HG02973 (cell line): ENCODE measurements at regions not wholly inside any gene's neighbourhood (a gene's known extent, or its start where the extent isn't known, plus 50 kb on each side); places are given as distances from the start of the nearest gene placed in this dataset.

Experiments used
- ATAC-seq: cut with Tn5 transposase; IDR thresholded peaks from one replicate; pipeline ENCODE4 v1.9.1; 2021; ENCODE audit warnings: moderate library complexity; ENCODE audit not compliant: unreplicated experiment

GRCh38 chr13:62085337-62086229 lies 669.9 kb upstream of the PCDH20 start:
- ATAC-seq: no peak

GRCh38 chr13:62084728-62085127 lies 669.1 kb upstream of the PCDH20 start:
- no peak for ATAC-seq

GRCh38 chr13:62067821-62068220 lies 652.2 kb upstream of the PCDH20 start:
- ATAC-seq: no peak

GRCh38 chr13:62065016-62065415 lies 649.4 kb upstream of the PCDH20 start:
- no peak for ATAC-seq

- no peak for ATAC-seq
Measured at GRCh38 chr13:62061751-62062150, 646.1 kb upstream of the PCDH20 start.

- ATAC-seq: no peak
Measured at GRCh38 chr13:62060570-62060969, 644.9 kb upstream of the PCDH20 start.

- ATAC-seq: no peak
Measured at GRCh38 chr13:62057286-62057685, 641.6 kb upstream of the PCDH20 start.

GRCh38 chr13:62049992-62050391 lies 634.3 kb upstream of the PCDH20 start:
- no peak for ATAC-seq

- no peak for ATAC-seq
Measured at GRCh38 chr13:62046512-62046911, 630.9 kb upstream of the PCDH20 start.

- no peak for ATAC-seq
Measured at GRCh38 chr13:62043600-62043999, 628.0 kb upstream of the PCDH20 start.

GRCh38 chr13:62040806-62041205 lies 625.2 kb upstream of the PCDH20 start:
- no peak for ATAC-seq

GRCh38 chr13:62040078-62040477 lies 624.4 kb upstream of the PCDH20 start:
- ATAC-seq: no peak

- ATAC-seq: no peak
Measured at GRCh38 chr13:62038214-62038613, 622.6 kb upstream of the PCDH20 start.

- ATAC-seq: no peak
Measured at GRCh38 chr13:62035981-62036380, 620.3 kb upstream of the PCDH20 start.

- ATAC-seq: no peak
Measured at GRCh38 chr13:62033934-62034333, 618.3 kb upstream of the PCDH20 start.

GRCh38 chr13:62022369-62022768 lies 606.7 kb upstream of the PCDH20 start:
- ATAC-seq: no peak

- no peak for ATAC-seq
Measured at GRCh38 chr13:62019858-62020257, 604.2 kb upstream of the PCDH20 start.

- no peak for ATAC-seq
Measured at GRCh38 chr13:62014299-62014698, 598.6 kb upstream of the PCDH20 start.

GRCh38 chr13:62003452-62003851 lies 587.8 kb upstream of the PCDH20 start:
- no peak for ATAC-seq

GRCh38 chr13:61994174-61994573 lies 578.5 kb upstream of the PCDH20 start:
- no peak for ATAC-seq

GRCh38 chr13:61989978-61990377 lies 574.3 kb upstream of the PCDH20 start:
- no peak for ATAC-seq

GRCh38 chr13:61988810-61989209 lies 573.2 kb upstream of the PCDH20 start:
- ATAC-seq: no peak

- ATAC-seq: no peak
Measured at GRCh38 chr13:61975001-61975400, 559.4 kb upstream of the PCDH20 start.
